PFSK-1 (cell line): ENCODE measurements at regions not wholly inside any gene's neighbourhood (a gene's known extent, or its start where the extent isn't known, plus 50 kb on each side); places are given as distances from the start of the nearest gene placed in this dataset.

Experiments used
- FOXP2 ChIP-seq: optimal IDR thresholded peaks from 2 replicates; pipeline ENCODE3; 2011; ENCODE audit warnings: borderline replicate concordance, control low read depth, inconsistent platforms; ENCODE audit not compliant: insufficient read depth; ENCODE audit errors: extremely low read length, extremely low read depth
- POLR2AphosphoS5 ChIP-seq: IDR thresholded peaks from 2 replicates; pipeline ENCODE4 v1.6.1; 2012; ENCODE audit warnings: low read depth, mild to moderate bottlenecking, control low read depth, low read length, moderate library complexity
- REST ChIP-seq, 2 experiments: IDR thresholded peaks; 2 replicates each; pipeline versions ENCODE4 v1.6.1 to v1.8.0; 2011 to 2012; ENCODE audit warnings: low read depth in 2 of 2, low read length in 2 of 2, control low read depth in 1 of 2, inconsistent platforms in 1 of 2, mild to moderate bottlenecking in 1 of 2, moderate library complexity in 1 of 2; ENCODE audit not compliant: insufficient read depth in 1 of 2
- SIN3A ChIP-seq: IDR thresholded peaks from 2 replicates; pipeline ENCODE4 v1.6.1; 2012; ENCODE audit warnings: mild to moderate bottlenecking, low read length, moderate library complexity, borderline replicate concordance; ENCODE audit not compliant: insufficient read depth
- TAF1 ChIP-seq: IDR thresholded peaks from 2 replicates; pipeline ENCODE4 v1.6.1; 2012; ENCODE audit warnings: low read length, control low read depth, borderline replicate concordance; ENCODE audit not compliant: insufficient read depth

- TF ChIP-seq FOXP2 (no peak), TAF1 (no peak), POLR2AphosphoS5 (no peak), SIN3A (no peak), REST (IDR thresholded peaks at IDR 0.05; ENCODE audit: insufficient read depth in 1 of 2, low read depth in 2 of 2, low read length in 2 of 2) (no peak)
Observed at GRCh38 chr5:2276101-2276500, 393.4 kb upstream of the IRX4 start.

GRCh38 chr5:2272755-2273154 is 390.0 kb upstream of the IRX4 start:
- TF ChIP-seq REST (IDR thresholded peaks at IDR 0.05; ENCODE audit: insufficient read depth in 1 of 2, low read depth in 2 of 2, low read length in 2 of 2) (no peak), FOXP2 (no peak), POLR2AphosphoS5 (no peak), TAF1 (no peak), SIN3A (no peak)

- TF ChIP-seq TAF1 = no peak
- TF ChIP-seq POLR2AphosphoS5 = no peak
- TF ChIP-seq REST (IDR thresholded peaks at IDR 0.05; ENCODE audit: insufficient read depth in 1 of 2, low read depth in 2 of 2, low read length in 2 of 2) = no peak
- no peak for TF ChIP-seq SIN3A
- TF ChIP-seq FOXP2 = no peak
Observed at GRCh38 chr5:2272039-2272438, 389.3 kb upstream of the IRX4 start.

- no peak for TF ChIP-seq REST (IDR thresholded peaks at IDR 0.05; ENCODE audit: insufficient read depth in 1 of 2, low read depth in 2 of 2, low read length in 2 of 2)
- no peak for TF ChIP-seq POLR2AphosphoS5
Observed at GRCh38 chr5:2271316-2271715, 388.6 kb upstream of the IRX4 start.

- no peak for TF ChIP-seq SIN3A
- TF ChIP-seq TAF1 = no peak
- TF ChIP-seq FOXP2 = no peak
- TF ChIP-seq POLR2AphosphoS5 = no peak
- TF ChIP-seq REST (IDR thresholded peaks at IDR 0.05; ENCODE audit: insufficient read depth in 1 of 2, low read depth in 2 of 2, low read length in 2 of 2) = no peak
Observed at GRCh38 chr5:2270467-2270866, 387.7 kb upstream of the IRX4 start.
